Transverse colon (tissue), 4 donors: ENCODE measurements at regions not wholly inside any gene's neighbourhood (a gene's known extent, or its start where the extent isn't known, plus 50 kb on each side); places are given as distances from the start of the nearest gene placed in this dataset.

ENCODE experiments used
- POLR2A ChIP-seq: fragments of 450-650 bp; IDR thresholded peaks from one replicate; pipeline ENCODE4 v1.6.1; 2016; ENCODE audit warnings: antibody characterized with exemption, mild to moderate bottlenecking, moderate library complexity
- POLR2AphosphoS5 ChIP-seq, 3 donors: sonication (generic); formaldehyde crosslinking; IDR thresholded peaks; one replicate each; pipeline ENCODE4 v1.6.1; 2016; ENCODE audit warnings: antibody characterized with exemption in 3 of 3
- TF ChIP-seq, protein P1 (sequence below), 5 experiments: fragments of 200-600 bp in 3 of 5; fragments of 450-650 bp in 2 of 5; sonication (generic) in 3 of 5; IDR thresholded peaks; 1 replicate in 2 of 5; 2 replicates in 3 of 5; pipeline ENCODE4 v1.5.1; 2016 to 2017; ENCODE audit warnings: antibody characterized with exemption in 5 of 5, inconsistent platforms in 3 of 5, mild to moderate bottlenecking in 2 of 5, moderate library complexity in 1 of 5

DNA sequence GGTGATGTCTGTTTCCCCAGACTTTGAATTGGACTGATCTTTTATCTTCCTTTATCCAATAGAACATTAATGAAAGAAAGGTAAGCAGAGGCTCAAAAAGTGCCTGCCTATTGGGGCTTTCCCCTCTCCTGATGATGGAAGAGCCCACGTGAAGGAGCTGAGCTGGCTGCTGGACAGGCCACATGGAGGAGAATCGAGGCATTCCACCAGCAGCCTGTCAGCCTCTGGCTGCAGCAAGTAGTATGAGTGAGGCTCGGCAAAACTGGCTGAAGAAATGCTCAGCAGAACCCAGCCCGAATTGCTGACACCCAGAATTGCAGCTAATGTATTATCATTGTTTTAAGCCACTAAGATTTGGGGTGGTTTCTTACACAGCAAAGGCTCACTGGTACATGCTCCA is 66.5 kb upstream of the STC2 start:
- TF ChIP-seq, protein P1, sequence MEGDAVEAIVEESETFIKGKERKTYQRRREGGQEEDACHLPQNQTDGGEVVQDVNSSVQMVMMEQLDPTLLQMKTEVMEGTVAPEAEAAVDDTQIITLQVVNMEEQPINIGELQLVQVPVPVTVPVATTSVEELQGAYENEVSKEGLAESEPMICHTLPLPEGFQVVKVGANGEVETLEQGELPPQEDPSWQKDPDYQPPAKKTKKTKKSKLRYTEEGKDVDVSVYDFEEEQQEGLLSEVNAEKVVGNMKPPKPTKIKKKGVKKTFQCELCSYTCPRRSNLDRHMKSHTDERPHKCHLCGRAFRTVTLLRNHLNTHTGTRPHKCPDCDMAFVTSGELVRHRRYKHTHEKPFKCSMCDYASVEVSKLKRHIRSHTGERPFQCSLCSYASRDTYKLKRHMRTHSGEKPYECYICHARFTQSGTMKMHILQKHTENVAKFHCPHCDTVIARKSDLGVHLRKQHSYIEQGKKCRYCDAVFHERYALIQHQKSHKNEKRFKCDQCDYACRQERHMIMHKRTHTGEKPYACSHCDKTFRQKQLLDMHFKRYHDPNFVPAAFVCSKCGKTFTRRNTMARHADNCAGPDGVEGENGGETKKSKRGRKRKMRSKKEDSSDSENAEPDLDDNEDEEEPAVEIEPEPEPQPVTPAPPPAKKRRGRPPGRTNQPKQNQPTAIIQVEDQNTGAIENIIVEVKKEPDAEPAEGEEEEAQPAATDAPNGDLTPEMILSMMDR (IDR thresholded peaks at IDR 0.05): no peak
- TF ChIP-seq POLR2A: no peak
- no peak for TF ChIP-seq POLR2AphosphoS5 (IDR thresholded peaks at IDR 0.05)
